GM12878 (cell line): ENCODE measurements at regions not wholly inside any gene's neighbourhood (a gene's known extent, or its start where the extent isn't known, plus 50 kb on each side); places are given as distances from the start of the nearest gene placed in this dataset.

Experiments used
- ATAC-seq: fragments of 200-7000 bp; cut with Tn5 transposase; 3 replicates; pipeline ENCODE4 v1.9.1; 2020; ENCODE audit warnings: mild to moderate bottlenecking, moderate library complexity
- BruUV-seq: library from RNA; stranded (reverse); fragments of 400-500 nt; replicated peaks from 2 replicates; lab custom pipeline; 2021; lab: Mats Ljungman, UMichigan
- CTCF ChIA-PET: fragments of 300-600 bp; sonication (Branson Sonifier 250); formaldehyde crosslinking; extraction: SDS; loops from one replicate; lab custom pipeline; 2021; ENCODE audit warnings: inconsistent platforms; lab: Yijun Ruan, JAX
- POLR2A ChIA-PET: fragments of 350-600 bp; formaldehyde crosslinking; extraction: SDS; loops from one replicate; lab custom pipeline; 2021; ENCODE audit warnings: inconsistent platforms; lab: Charles Lee
- RAD21 ChIA-PET: fragments of 300-600 bp; sonication (Branson Sonifier 250); formaldehyde crosslinking; loops from one replicate; lab custom pipeline; 2023; ENCODE audit warnings: antibody characterized with exemption; ENCODE audit not compliant: unreplicated experiment; lab: Charles Lee
- SMC1A ChIA-PET: fragments of 300-600 bp; sonication (Branson Sonifier 250); formaldehyde crosslinking; loops from one replicate; lab custom pipeline; 2023; ENCODE audit not compliant: unreplicated experiment, uncharacterized antibody; lab: Charles Lee
- DNase-seq: peaks from one replicate; pipeline ENCODE4 v3.0.0-alpha.2; 2011; ENCODE audit warnings: low read depth, low spot score
- FAIRE-seq: peaks from 3 replicates; lab custom pipeline; 2011; peaks lifted over from hg19 to GRCh38; lab: Jason Lieb, UNC
- H2AFZ ChIP-seq: 2 replicates; pipeline ENCODE4 v1.6.0; 2011; ENCODE audit warnings: low read depth, low read length, control low read depth; ENCODE audit not compliant: control insufficient read depth
- H3K27ac ChIP-seq: 2 replicates; pipeline ENCODE4 v1.5.1; 2011; ENCODE audit warnings: control low read depth; ENCODE audit not compliant: control insufficient read depth, insufficient read depth
- H3K27me3 ChIP-seq, 2 experiments: replicated peaks in 1 of 2; 2 replicates each; pipeline versions ENCODE4 v1.6.0 to v1.6.1; 2011; ENCODE audit warnings: low read length in 1 of 2; ENCODE audit not compliant: control insufficient read depth in 2 of 2, insufficient read depth in 2 of 2
- H3K36me3 ChIP-seq, 2 experiments: 2 replicates each; pipeline ENCODE4 v1.5.1; 2011; ENCODE audit warnings: low read length in 1 of 2; ENCODE audit not compliant: control insufficient read depth in 2 of 2, insufficient read depth in 2 of 2
- H3K4me1 ChIP-seq: 2 replicates; pipeline ENCODE4 v1.6.1; 2011; ENCODE audit warnings: mild to moderate bottlenecking, low read length, moderate library complexity, mixed read lengths; ENCODE audit not compliant: control insufficient read depth, insufficient read depth
- H3K4me2 ChIP-seq: 2 replicates; pipeline ENCODE4 v1.6.0; 2011; ENCODE audit warnings: control low read depth; ENCODE audit not compliant: control insufficient read depth, insufficient read depth
- H3K4me3 ChIP-seq: fragments of 200-600 bp; sonication (generic); 2 replicates; pipeline ENCODE4 v1.5.1; 2016
- H3K79me2 ChIP-seq: 2 replicates; pipeline ENCODE4 v1.6.0; 2011; ENCODE audit warnings: low read length; ENCODE audit not compliant: control insufficient read depth, insufficient read depth
- H3K9ac ChIP-seq: 2 replicates; pipeline ENCODE4 v1.8.0; 2011; ENCODE audit warnings: low read length, control low read depth, mixed read lengths; ENCODE audit not compliant: control insufficient read depth, insufficient read depth
- H3K9me3 ChIP-seq: replicated peaks from 3 replicates; pipeline ENCODE4 v1.5.1; 2011; ENCODE audit warnings: mild to moderate bottlenecking, low read length; ENCODE audit not compliant: control insufficient read depth, insufficient read depth
- H4K20me1 ChIP-seq: 2 replicates; pipeline ENCODE4 v1.6.0; 2011; ENCODE audit not compliant: control insufficient read depth, insufficient read depth
- CEBPB ChIP-seq, 2 experiments: fragments of 150-350 bp in 1 of 2; IDR thresholded peaks; 2 replicates each; pipeline ENCODE4 v1.6.1; 2012 to 2014; ENCODE audit warnings: low read depth in 2 of 2, low read length in 2 of 2, borderline replicate concordance in 1 of 2, inconsistent platforms in 1 of 2
- CHD1 ChIP-seq: IDR thresholded peaks from 2 replicates; pipeline ENCODE4 v1.6.1; 2012; ENCODE audit warnings: low read depth, low read length, improper control_type of control experiment
- CHD4 ChIP-seq: fragments of 200-600 bp; sonication (generic); IDR thresholded peaks from 2 replicates; pipeline ENCODE4 v1.6.1; 2016; ENCODE audit warnings: mild to moderate bottlenecking
- GABPA ChIP-seq: IDR thresholded peaks from 2 replicates; pipeline ENCODE4 v1.6.1; 2014; ENCODE audit warnings: antibody characterized with exemption, low read depth, mild to moderate bottlenecking, inconsistent platforms
- HDGF ChIP-seq: fragments of 450-650 bp; IDR thresholded peaks from 2 replicates; pipeline ENCODE4 v1.6.1; 2016; ENCODE audit warnings: antibody characterized with exemption
- IKZF2 ChIP-seq, 2 experiments: fragments of 450-650 bp; IDR thresholded peaks; 2 replicates each; pipeline ENCODE4 v1.6.1; 2017; ENCODE audit warnings: mild to moderate bottlenecking in 2 of 2, moderate library complexity in 2 of 2
- KDM1A ChIP-seq: fragments of 200-600 bp; sonication (generic); IDR thresholded peaks from 2 replicates; pipeline ENCODE4 v1.6.1; 2016; ENCODE audit warnings: borderline replicate concordance
- MXI1 ChIP-seq: fragments of 150-350 bp; IDR thresholded peaks from 2 replicates; pipeline ENCODE4 v1.6.1; 2011; ENCODE audit warnings: low read depth, mild to moderate bottlenecking, inconsistent platforms, low read length, improper control_type of control experiment
- NR2C1 ChIP-seq: fragments of 450-650 bp; IDR thresholded peaks from 2 replicates; pipeline ENCODE4 v1.6.1; 2017; ENCODE audit warnings: antibody characterized with exemption, mild to moderate bottlenecking, moderate library complexity
- POU2F2 ChIP-seq: IDR thresholded peaks from 3 replicates; pipeline ENCODE4 v1.6.1; 2011; ENCODE audit warnings: low read depth, mild to moderate bottlenecking, low read length, borderline replicate concordance
- RAD51 ChIP-seq: fragments of 450-650 bp; IDR thresholded peaks from 2 replicates; pipeline ENCODE4 v1.6.1; 2016; ENCODE audit warnings: moderate library complexity, mild to moderate bottlenecking, inconsistent platforms
- SIX5 ChIP-seq: IDR thresholded peaks from 2 replicates; pipeline ENCODE4 v1.6.1; 2011; ENCODE audit warnings: mild to moderate bottlenecking, low read depth, low read length, moderate library complexity; ENCODE audit not compliant: severe bottlenecking
- SMARCA5 ChIP-seq: fragments of 450-650 bp; IDR thresholded peaks from 2 replicates; pipeline ENCODE4 v1.6.1; 2017; ENCODE audit warnings: mild to moderate bottlenecking
- SMC3 ChIP-seq: IDR thresholded peaks from 2 replicates; pipeline ENCODE4 v1.6.1; 2011; ENCODE audit warnings: low read length, improper control_type of control experiment, borderline replicate concordance
- ZNF274 ChIP-seq: IDR thresholded peaks from one replicate; pipeline ENCODE4 v1.8.0; 2011; ENCODE audit not compliant: insufficient read length, insufficient read depth
- WGBS: methylation state at CpG from one replicate; pipeline ENCODE4 v1.1.6; 2016; ENCODE audit warnings: low lambda C conversion rate; ENCODE audit not compliant: insufficient replicate concordance, insufficient coverage; ENCODE audit errors: missing lambda C conversion rate; 5-methylcytosine and 5-hydroxymethylcytosine counted together
- in situ Hi-C: fragments of 300-500 bp; cut with MboI; formaldehyde crosslinking; loops from 9 replicates; pipeline ENCODE4 v1.14.3; 2018; ENCODE audit warnings: mixed read lengths
- intact Hi-C: fragments of 100-400 bp; cut with micrococcal nuclease; formaldehyde crosslinking; loops from one replicate; pipeline ENCODE4 v1.14.2; 2022; ENCODE audit not compliant: unreplicated experiment
- TF ChIP-seq, protein P1 (sequence below): fragments of 450-650 bp; formaldehyde crosslinking; IDR thresholded peaks from 2 replicates; pipeline ENCODE4 v1.4.0; 2020; ENCODE audit warnings: mild to moderate bottlenecking, moderate library complexity

DNA sequence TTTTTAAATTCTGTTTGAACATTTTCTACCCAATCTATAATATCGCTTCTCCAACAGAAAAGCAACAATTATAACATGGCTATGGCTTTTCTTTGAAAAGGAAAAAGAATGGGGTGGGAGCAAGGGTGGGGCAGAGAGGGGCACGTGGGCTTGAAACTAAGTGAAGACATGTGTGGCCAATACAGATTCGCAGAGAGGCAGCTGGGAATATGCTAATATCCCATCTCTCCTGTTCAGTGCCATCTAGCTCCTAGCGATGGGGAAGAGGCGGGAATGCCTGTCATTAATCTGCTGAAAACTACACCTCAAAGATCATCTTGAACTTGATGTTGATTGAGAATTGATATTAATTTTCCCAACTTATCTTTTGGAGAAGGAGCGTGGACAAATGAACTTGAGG, 65.5 kb upstream of the ITGA6 start:
- no peak overlapping the region for H3K9ac ChIP-seq
- no peak overlapping the region for H3K4me3 ChIP-seq
- intact Hi-C loops (no loop called here), in situ Hi-C loops (no loop called here)
- H3K4me1 ChIP-seq: no peaks in the 10 kb centered on the region
- H3K79me2 ChIP-seq: no peaks in the 10 kb centered on the region
- no peaks in the 10 kb centered on the region; a peak in 1 of 4 replicates for H3K27me3 ChIP-seq
- no peaks in the 10 kb centered on the region for H4K20me1 ChIP-seq
- no peak overlapping the region for H3K27ac ChIP-seq
- no peak for TF ChIP-seq KDM1A
- TF ChIP-seq ZNF274: no peak
- no peak for TF ChIP-seq HDGF
- no peak for TF ChIP-seq SIX5
- TF ChIP-seq CEBPB (IDR thresholded peaks at IDR 0.05; ENCODE audit: borderline replicate concordance in 1 of 2, low read depth in 2 of 2, low read length in 2 of 2): no peak
- TF ChIP-seq NR2C1: no peak
- TF ChIP-seq, protein P1, sequence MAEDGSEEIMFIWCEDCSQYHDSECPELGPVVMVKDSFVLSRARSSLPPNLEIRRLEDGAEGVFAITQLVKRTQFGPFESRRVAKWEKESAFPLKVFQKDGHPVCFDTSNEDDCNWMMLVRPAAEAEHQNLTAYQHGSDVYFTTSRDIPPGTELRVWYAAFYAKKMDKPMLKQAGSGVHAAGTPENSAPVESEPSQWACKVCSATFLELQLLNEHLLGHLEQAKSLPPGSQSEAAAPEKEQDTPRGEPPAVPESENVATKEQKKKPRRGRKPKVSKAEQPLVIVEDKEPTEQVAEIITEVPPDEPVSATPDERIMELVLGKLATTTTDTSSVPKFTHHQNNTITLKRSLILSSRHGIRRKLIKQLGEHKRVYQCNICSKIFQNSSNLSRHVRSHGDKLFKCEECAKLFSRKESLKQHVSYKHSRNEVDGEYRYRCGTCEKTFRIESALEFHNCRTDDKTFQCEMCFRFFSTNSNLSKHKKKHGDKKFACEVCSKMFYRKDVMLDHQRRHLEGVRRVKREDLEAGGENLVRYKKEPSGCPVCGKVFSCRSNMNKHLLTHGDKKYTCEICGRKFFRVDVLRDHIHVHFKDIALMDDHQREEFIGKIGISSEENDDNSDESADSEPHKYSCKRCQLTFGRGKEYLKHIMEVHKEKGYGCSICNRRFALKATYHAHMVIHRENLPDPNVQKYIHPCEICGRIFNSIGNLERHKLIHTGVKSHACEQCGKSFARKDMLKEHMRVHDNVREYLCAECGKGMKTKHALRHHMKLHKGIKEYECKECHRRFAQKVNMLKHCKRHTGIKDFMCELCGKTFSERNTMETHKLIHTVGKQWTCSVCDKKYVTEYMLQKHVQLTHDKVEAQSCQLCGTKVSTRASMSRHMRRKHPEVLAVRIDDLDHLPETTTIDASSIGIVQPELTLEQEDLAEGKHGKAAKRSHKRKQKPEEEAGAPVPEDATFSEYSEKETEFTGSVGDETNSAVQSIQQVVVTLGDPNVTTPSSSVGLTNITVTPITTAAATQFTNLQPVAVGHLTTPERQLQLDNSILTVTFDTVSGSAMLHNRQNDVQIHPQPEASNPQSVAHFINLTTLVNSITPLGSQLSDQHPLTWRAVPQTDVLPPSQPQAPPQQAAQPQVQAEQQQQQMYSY (CRISPR knock-in tag): no peak
- no peak for TF ChIP-seq IKZF2 (IDR thresholded peaks at IDR 0.05)
- TF ChIP-seq RAD51: no peak
- TF ChIP-seq SMC3: no peak
- no peak for TF ChIP-seq MXI1
- no peak for TF ChIP-seq GABPA
- TF ChIP-seq POU2F2: no peak
- TF ChIP-seq CHD4: no peak
- TF ChIP-seq SMARCA5: no peak
- no peak for TF ChIP-seq CHD1
- ChIA-PET POLR2A (no interaction called here), SMC1A (interaction anchor here (0.9 kb wide), 1 partner anchor 15 kb away, joined by 3 read pairs; no protein-coding TSS in a partner anchor), CTCF (no interaction called here), RAD21 (no interaction called here)
- ATAC-seq (no peak), FAIRE-seq (no peak), DNase-seq (no peak)
- 44% methylated on average over 6 of the region's 6 CpGs for WGBS
- H2AFZ ChIP-seq: no peak overlapping the region
- no peaks in the 10 kb centered on the region for H3K36me3 ChIP-seq
- BruUV-seq: no TSS peak
- H3K4me2 ChIP-seq: no peak overlapping the region
- no peaks in the 10 kb centered on the region; the same call in 2 of the 3 replicates for H3K9me3 ChIP-seq
